ENCODE measurements at regions not wholly inside any gene's neighbourhood (a gene's known extent, or its start where the extent isn't known, plus 50 kb on each side); places are given as distances from the start of the nearest gene placed in this dataset.

- intact Hi-C loops (cut with DNase I; ENCODE audit: low total_unique reads) = no loop called here
- no peaks in the 10 kb centered on the region for H3K27me3 ChIP-seq
- no peaks in the 10 kb centered on the region for H3K4me1 ChIP-seq
- 77 to 83% methylated on average over 4 to 7 of the region's 7 CpGs for WGBS, 2 donors
- TF ChIP-seq POLR2A (IDR thresholded peaks at IDR 0.05) (no peak), CTCF (IDR thresholded peaks at IDR 0.05) (no peak)
- no peak overlapping the region for H3K27ac ChIP-seq
- H3K4me3 ChIP-seq = no peak overlapping the region
- H3K9me3 ChIP-seq = no peaks in the 10 kb centered on the region
- DNase-seq = no peak
- H3K36me3 ChIP-seq (ENCODE audit: low read depth, missing control alignments) = no peaks in the 10 kb centered on the region
Measured at GRCh38 chr19:31985001-31985605, 360.3 kb upstream of the ZNF507 start.

GRCh38 chr19:31986951-31987350 lies 358.5 kb upstream of the ZNF507 start:
- Histone ChIP-seq H3K27ac (no peak overlapping the region), H3K4me3 (no peak overlapping the region), H3K36me3 (ENCODE audit: low read depth, missing control alignments) (no peaks in the 10 kb centered on the region), H3K27me3 (no peaks in the 10 kb centered on the region), H3K4me1 (no peaks in the 10 kb centered on the region), H3K9me3 (no peaks in the 10 kb centered on the region)
- TF ChIP-seq CTCF (IDR thresholded peaks at IDR 0.05) = no peak
- TF ChIP-seq POLR2A (IDR thresholded peaks at IDR 0.05) = no peak
- 80 to 81% methylated on average over 1 of the region's 1 CpG for WGBS, 2 donors
- intact Hi-C loops (cut with DNase I; ENCODE audit: low total_unique reads) = no loop called here
- DNase-seq = no peak

- H3K4me3 ChIP-seq = no peak overlapping the region
- intact Hi-C loops (cut with DNase I; ENCODE audit: low total_unique reads) = no loop called here
- no peaks in the 10 kb centered on the region for H3K27me3 ChIP-seq
- H3K9me3 ChIP-seq = no peaks in the 10 kb centered on the region
- TF ChIP-seq POLR2A (IDR thresholded peaks at IDR 0.05) = no peak
- TF ChIP-seq CTCF (IDR thresholded peaks at IDR 0.05) = no peak
- no peaks in the 10 kb centered on the region for H3K36me3 ChIP-seq (ENCODE audit: low read depth, missing control alignments)
- 85 to 88% methylated on average over 2 of the region's 2 CpGs for WGBS, 2 donors
- H3K4me1 ChIP-seq = no peaks in the 10 kb centered on the region
- H3K27ac ChIP-seq = no peak overlapping the region
- DNase-seq = no peak
Measured at GRCh38 chr19:31988256-31988655, 357.2 kb upstream of the ZNF507 start.

- H3K4me3 ChIP-seq = no peak overlapping the region
- no peaks in the 10 kb centered on the region for H3K4me1 ChIP-seq
- no peaks in the 10 kb centered on the region for H3K9me3 ChIP-seq
- DNase-seq = no peak
- H3K27me3 ChIP-seq = no peaks in the 10 kb centered on the region
- intact Hi-C loops (cut with DNase I; ENCODE audit: low total_unique reads) = no loop called here
- WGBS, 2 donors = 92 to 94% methylated on average over 16 of the region's 16 CpGs
- H3K27ac ChIP-seq = no peak overlapping the region
- no peaks in the 10 kb centered on the region for H3K36me3 ChIP-seq (ENCODE audit: low read depth, missing control alignments)
- TF ChIP-seq POLR2A (IDR thresholded peaks at IDR 0.05) (no peak), CTCF (IDR thresholded peaks at IDR 0.05) (no peak)
Measured at GRCh38 chr19:31991984-31992655, 353.3 kb upstream of the ZNF507 start.

GRCh38 chr19:31992750-31993149 lies 352.7 kb upstream of the ZNF507 start:
- no peaks in the 10 kb centered on the region for H3K9me3 ChIP-seq
- no peaks in the 10 kb centered on the region for H3K36me3 ChIP-seq (ENCODE audit: low read depth, missing control alignments)
- H3K27me3 ChIP-seq = no peaks in the 10 kb centered on the region
- intact Hi-C loops (cut with DNase I; ENCODE audit: low total_unique reads) = no loop called here
- DNase-seq = no peak
- H3K4me1 ChIP-seq = no peaks in the 10 kb centered on the region
- TF ChIP-seq POLR2A (IDR thresholded peaks at IDR 0.05) (no peak), CTCF (IDR thresholded peaks at IDR 0.05) (no peak)
- H3K27ac ChIP-seq = no peak overlapping the region
- 96 to 99% methylated on average over 3 of the region's 3 CpGs for WGBS, 2 donors
- no peak overlapping the region for H3K4me3 ChIP-seq
